ENCODE measurements at regions not wholly inside any gene's neighbourhood (a gene's known extent, or its start where the extent isn't known, plus 50 kb on each side); places are given as distances from the start of the nearest gene placed in this dataset.

- Histone ChIP-seq H3K79me2 (ENCODE audit: insufficient read depth, low read length) (no peaks in the 10 kb centered on the region), H3K27me3 (ENCODE audit: insufficient read depth, low read length) (no peaks in the 10 kb centered on the region), H3K4me3 (ENCODE audit: insufficient read depth, low read depth, low read length) (no peak overlapping the region), H3K9me3 (ENCODE audit: insufficient read depth, low read depth, low read length) (no peaks in the 10 kb centered on the region), H3K27ac (ENCODE audit: low read depth, low read length) (peak overlapping the region; percentile 65), H4K20me1 (ENCODE audit: insufficient read depth, low read length) (no peaks in the 10 kb centered on the region), H3K9ac (ENCODE audit: low read length) (peak overlapping the region; percentile 61), H3K4me1 (ENCODE audit: insufficient read depth, low read length) (peaks cover 33% of the 10 kb centered on the region), H2AFZ (ENCODE audit: low read depth, low read length) (peak overlapping the region; percentile 49), H3K4me2 (ENCODE audit: low read length) (peak overlapping the region; percentile 63), H3K36me3 (ENCODE audit: insufficient read depth, low read length) (no peaks in the 10 kb centered on the region)
- peak; percentile 81 for DNase-seq (ENCODE audit: low read depth)
- no peaks in the 10 kb centered on the region for H3K9me3 Mint-ChIP-seq (ENCODE audit: unreplicated experiment)
- H3K36me3 Mint-ChIP-seq (ENCODE audit: low read depth, unreplicated experiment), result no peaks in the 10 kb centered on the region
- TF ChIP-seq, protein P1, sequence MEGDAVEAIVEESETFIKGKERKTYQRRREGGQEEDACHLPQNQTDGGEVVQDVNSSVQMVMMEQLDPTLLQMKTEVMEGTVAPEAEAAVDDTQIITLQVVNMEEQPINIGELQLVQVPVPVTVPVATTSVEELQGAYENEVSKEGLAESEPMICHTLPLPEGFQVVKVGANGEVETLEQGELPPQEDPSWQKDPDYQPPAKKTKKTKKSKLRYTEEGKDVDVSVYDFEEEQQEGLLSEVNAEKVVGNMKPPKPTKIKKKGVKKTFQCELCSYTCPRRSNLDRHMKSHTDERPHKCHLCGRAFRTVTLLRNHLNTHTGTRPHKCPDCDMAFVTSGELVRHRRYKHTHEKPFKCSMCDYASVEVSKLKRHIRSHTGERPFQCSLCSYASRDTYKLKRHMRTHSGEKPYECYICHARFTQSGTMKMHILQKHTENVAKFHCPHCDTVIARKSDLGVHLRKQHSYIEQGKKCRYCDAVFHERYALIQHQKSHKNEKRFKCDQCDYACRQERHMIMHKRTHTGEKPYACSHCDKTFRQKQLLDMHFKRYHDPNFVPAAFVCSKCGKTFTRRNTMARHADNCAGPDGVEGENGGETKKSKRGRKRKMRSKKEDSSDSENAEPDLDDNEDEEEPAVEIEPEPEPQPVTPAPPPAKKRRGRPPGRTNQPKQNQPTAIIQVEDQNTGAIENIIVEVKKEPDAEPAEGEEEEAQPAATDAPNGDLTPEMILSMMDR (IDR thresholded peaks at IDR 0.05; ENCODE audit: insufficient read depth, low read depth, low read length), result no peak
- TF ChIP-seq EZH2 (IDR thresholded peaks at IDR 0.05; ENCODE audit: insufficient read depth, low read length), result no peak
- no peak overlapping the region for H3K27ac Mint-ChIP-seq (ENCODE audit: unreplicated experiment)
- H3K4me1 Mint-ChIP-seq (ENCODE audit: low read depth, unreplicated experiment), result peaks cover 55% of the 10 kb centered on the region
- H3K4me3 Mint-ChIP-seq (ENCODE audit: unreplicated experiment), result no peak overlapping the region
- no peaks in the 10 kb centered on the region for H3K27me3 Mint-ChIP-seq (ENCODE audit: low read depth, unreplicated experiment)
- peak; percentile 17 for FAIRE-seq
Measured at GRCh38 chr5:103428411-103428871, 134.1 kb downstream of the NUDT12 start.

DNA sequence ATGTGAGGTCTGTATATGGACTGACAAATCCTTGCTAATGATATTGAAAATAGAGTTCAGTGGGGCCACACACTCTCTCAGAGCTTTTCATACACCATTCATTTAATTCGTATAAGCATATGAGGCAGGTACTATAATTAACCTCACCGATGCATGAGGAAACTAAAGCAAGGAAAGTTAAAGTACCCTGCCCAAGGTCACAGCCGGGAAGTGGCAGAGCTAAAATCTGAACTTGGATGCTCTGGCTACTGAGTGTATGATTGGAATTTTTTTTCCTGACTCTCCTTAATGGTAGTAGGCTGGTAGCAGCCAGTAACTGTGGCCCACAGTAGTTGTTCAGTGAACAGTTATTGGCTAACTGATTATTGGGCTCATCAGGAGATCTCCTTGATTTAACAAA is 135.3 kb downstream of the NUDT12 start:
- Mint-ChIP-seq H3K36me3 (ENCODE audit: low read depth, unreplicated experiment) (no peaks in the 10 kb centered on the region), H3K4me3 (ENCODE audit: unreplicated experiment) (no peak overlapping the region), H3K27me3 (ENCODE audit: low read depth, unreplicated experiment) (no peaks in the 10 kb centered on the region), H3K27ac (ENCODE audit: unreplicated experiment) (peak overlapping the region; percentile 29), H3K9me3 (ENCODE audit: unreplicated experiment) (no peaks in the 10 kb centered on the region), H3K4me1 (ENCODE audit: low read depth, unreplicated experiment) (peaks cover 47% of the 10 kb centered on the region)
- Histone ChIP-seq H3K9me3 (ENCODE audit: insufficient read depth, low read depth, low read length) (no peaks in the 10 kb centered on the region), H4K20me1 (ENCODE audit: insufficient read depth, low read length) (no peaks in the 10 kb centered on the region), H3K4me2 (ENCODE audit: low read length) (no peak overlapping the region), H3K27ac (ENCODE audit: low read depth, low read length) (peak overlapping the region; percentile 65), H3K36me3 (ENCODE audit: insufficient read depth, low read length) (no peaks in the 10 kb centered on the region), H3K27me3 (ENCODE audit: insufficient read depth, low read length) (no peaks in the 10 kb centered on the region), H3K4me1 (ENCODE audit: insufficient read depth, low read length) (peaks cover 29% of the 10 kb centered on the region), H3K79me2 (ENCODE audit: insufficient read depth, low read length) (no peaks in the 10 kb centered on the region), H3K4me3 (ENCODE audit: insufficient read depth, low read depth, low read length) (no peak overlapping the region), H2AFZ (ENCODE audit: low read depth, low read length) (no peak overlapping the region), H3K9ac (ENCODE audit: low read length) (no peak overlapping the region)
- FAIRE-seq, result no peak
- TF ChIP-seq EZH2 (IDR thresholded peaks at IDR 0.05; ENCODE audit: insufficient read depth, low read length), result no peak
- TF ChIP-seq, protein P1 (IDR thresholded peaks at IDR 0.05; ENCODE audit: insufficient read depth, low read depth, low read length), result no peak
- DNase-seq (ENCODE audit: low read depth), result no peak

GRCh38 chr5:103425686-103426454 is 136.7 kb downstream of the NUDT12 start:
- Histone ChIP-seq H3K9me3 (ENCODE audit: insufficient read depth, low read depth, low read length) (no peaks in the 10 kb centered on the region), H4K20me1 (ENCODE audit: insufficient read depth, low read length) (no peaks in the 10 kb centered on the region), H3K4me1 (ENCODE audit: insufficient read depth, low read length) (peaks cover 24% of the 10 kb centered on the region), H3K27ac (ENCODE audit: low read depth, low read length) (peak overlapping the region; percentile 77), H3K27me3 (ENCODE audit: insufficient read depth, low read length) (no peaks in the 10 kb centered on the region), H3K9ac (ENCODE audit: low read length) (peak overlapping the region; percentile 41), H3K36me3 (ENCODE audit: insufficient read depth, low read length) (no peaks in the 10 kb centered on the region), H3K4me3 (ENCODE audit: insufficient read depth, low read depth, low read length) (no peak overlapping the region), H2AFZ (ENCODE audit: low read depth, low read length) (no peak overlapping the region), H3K4me2 (ENCODE audit: low read length) (peak overlapping the region; percentile 33), H3K79me2 (ENCODE audit: insufficient read depth, low read length) (no peaks in the 10 kb centered on the region)
- DNase-seq (ENCODE audit: low read depth) (peak; percentile 74), FAIRE-seq (peak; percentile 92)
- Mint-ChIP-seq H3K36me3 (ENCODE audit: low read depth, unreplicated experiment) (no peaks in the 10 kb centered on the region), H3K27ac (ENCODE audit: unreplicated experiment) (peak overlapping the region; percentile 98), H3K9me3 (ENCODE audit: unreplicated experiment) (peaks cover 2% of the 10 kb centered on the region), H3K4me1 (ENCODE audit: low read depth, unreplicated experiment) (peaks cover 34% of the 10 kb centered on the region), H3K27me3 (ENCODE audit: low read depth, unreplicated experiment) (no peaks in the 10 kb centered on the region), H3K4me3 (ENCODE audit: unreplicated experiment) (no peak overlapping the region)
- TF ChIP-seq, protein P1 (IDR thresholded peaks at IDR 0.05; ENCODE audit: insufficient read depth, low read depth, low read length), result no peak
- no peak for TF ChIP-seq EZH2 (IDR thresholded peaks at IDR 0.05; ENCODE audit: insufficient read depth, low read length)

All from astrocyte (in vitro differentiated cells and primary cell).